Panc1 (cell line): ENCODE measurements at regions not wholly inside any gene's neighbourhood (a gene's known extent, or its start where the extent isn't known, plus 50 kb on each side); places are given as distances from the start of the nearest gene placed in this dataset.
"Not testable (repeated sequence)": the region's sequence is repeated elsewhere in the genome, so short reads cannot be mapped to it uniquely, and the experiment has no call there.

Experiments used
- ATAC-seq: fragments of 200-7000 bp; cut with Tn5 transposase; 2 replicates; pipeline ENCODE4 v1.9.1; 2020; ENCODE audit warnings: mild to moderate bottlenecking, moderate library complexity
- BruUV-seq: library from RNA; stranded (reverse); fragments of 400-500 nt; replicated peaks from 2 replicates; lab custom pipeline; 2021; lab: Mats Ljungman, UMichigan
- CTCF ChIA-PET: fragments of 300-600 bp; sonication (Branson Sonifier 250); formaldehyde crosslinking; loops from one replicate; lab custom pipeline; 2022; ENCODE audit warnings: antibody characterized with exemption; lab: Charles Lee
- POLR2A ChIA-PET: fragments of 300-600 bp; sonication (Branson Sonifier 250); formaldehyde crosslinking; loops from one replicate; lab custom pipeline; 2022; ENCODE audit warnings: antibody characterized with exemption; lab: Charles Lee
- DNase-seq: peaks from one replicate; pipeline ENCODE4 v3.0.0-alpha.2; 2010; ENCODE audit warnings: low read depth, low spot score
- H3K27ac ChIP-seq: 2 replicates; pipeline ENCODE4 v1.5.1; 2011; ENCODE audit warnings: mild to moderate bottlenecking, low read length, inconsistent platforms
- H3K27me3 ChIP-seq: fragments of 200-500 bp; sonication (Bioruptor generic); 2 replicates; pipeline ENCODE4 v1.6.0; 2014; ENCODE audit warnings: low read length, inconsistent platforms; ENCODE audit not compliant: control insufficient read depth, insufficient read depth
- H3K36me3 ChIP-seq: fragments of 200-500 bp; sonication (Bioruptor generic); 2 replicates; pipeline ENCODE4 v1.5.1; 2014; ENCODE audit warnings: inconsistent platforms, mild to moderate bottlenecking, low read length, moderate library complexity; ENCODE audit not compliant: control insufficient read depth, insufficient read depth
- H3K4me1 ChIP-seq: 2 replicates; pipeline ENCODE4 v1.5.1; 2011; ENCODE audit warnings: inconsistent platforms, mild to moderate bottlenecking, low read length, moderate library complexity; ENCODE audit not compliant: control insufficient read depth, insufficient read depth
- H3K4me3 ChIP-seq, 2 experiments: 2 replicates each; pipeline ENCODE4 v1.5.1; 2011 to 2012; ENCODE audit warnings: low read depth in 2 of 2, low read length in 2 of 2, mild to moderate bottlenecking in 2 of 2, inconsistent platforms in 1 of 2, moderate library complexity in 1 of 2
- H3K9me3 ChIP-seq: fragments of 200-500 bp; sonication (Bioruptor generic); 2 replicates; pipeline ENCODE4 v1.5.1; 2014; ENCODE audit warnings: low read depth, mild to moderate bottlenecking, inconsistent platforms, low read length, moderate library complexity; ENCODE audit not compliant: control insufficient read depth, insufficient read depth
- in situ Hi-C: cut with HindIII; loops from 2 replicates; pipeline ENCODE4 v1.10.0; 2016; ENCODE audit warnings: low sequenced_read_pairs, low pct_unique_long_range_greater_than_20kb
- intact Hi-C: fragments of 100-400 bp; cut with micrococcal nuclease; formaldehyde crosslinking; loops from one replicate; pipeline ENCODE4 v1.10.0; 2022; ENCODE audit not compliant: unreplicated experiment

- POLR2A ChIA-PET, CTCF ChIA-PET, ATAC-seq, DNase-seq, in situ Hi-C loops, BruUV-seq, intact Hi-C loops, H3K27ac ChIP-seq, H3K4me1 ChIP-seq, H3K27me3 ChIP-seq, H3K4me3 ChIP-seq, H3K36me3 ChIP-seq, H3K9me3 ChIP-seq: not testable (repeated sequence)
These were observed 56.2 kb downstream of the SPATA31A6 start for GRCh38 chr9:42239445-42240260.

- H3K27me3 ChIP-seq, H3K4me3 ChIP-seq, H3K4me1 ChIP-seq, H3K27ac ChIP-seq, intact Hi-C loops, DNase-seq, H3K36me3 ChIP-seq, in situ Hi-C loops, BruUV-seq, CTCF ChIA-PET, H3K9me3 ChIP-seq, POLR2A ChIA-PET, ATAC-seq: not testable (repeated sequence)
These were observed 56.8 kb downstream of the SPATA31A6 start for GRCh38 chr9:42240261-42240579.

GRCh38 chr9:42243211-42243610, 59.8 kb downstream of the SPATA31A6 start:
- H3K4me1 ChIP-seq, H3K27me3 ChIP-seq, POLR2A ChIA-PET, DNase-seq, in situ Hi-C loops, H3K36me3 ChIP-seq, H3K9me3 ChIP-seq, ATAC-seq, H3K4me3 ChIP-seq, H3K27ac ChIP-seq, intact Hi-C loops, BruUV-seq, CTCF ChIA-PET: not testable (repeated sequence)

- CTCF ChIA-PET: not testable (repeated sequence)
These were observed 60.4 kb downstream of the SPATA31A6 start for GRCh38 chr9:42243822-42244221.

GRCh38 chr9:42268729-42269128, 85.3 kb downstream of the SPATA31A6 start:
- ATAC-seq, BruUV-seq, in situ Hi-C loops, H3K4me3 ChIP-seq, H3K27me3 ChIP-seq, H3K36me3 ChIP-seq, H3K9me3 ChIP-seq, H3K4me1 ChIP-seq, CTCF ChIA-PET, intact Hi-C loops, H3K27ac ChIP-seq, POLR2A ChIA-PET, DNase-seq: not testable (repeated sequence)

More at GRCh38 chr9:42243822-42244221, 60.4 kb downstream of the SPATA31A6 start:
- H3K36me3 ChIP-seq, ATAC-seq, H3K27me3 ChIP-seq, BruUV-seq, POLR2A ChIA-PET, H3K27ac ChIP-seq, H3K4me1 ChIP-seq, in situ Hi-C loops, DNase-seq, intact Hi-C loops, H3K4me3 ChIP-seq, H3K9me3 ChIP-seq: not testable (repeated sequence)

GRCh38 chr9:42269171-42269570, 85.7 kb downstream of the SPATA31A6 start:
- H3K27me3 ChIP-seq, intact Hi-C loops, H3K9me3 ChIP-seq, H3K27ac ChIP-seq, H3K4me3 ChIP-seq, DNase-seq, ATAC-seq, H3K4me1 ChIP-seq, H3K36me3 ChIP-seq, in situ Hi-C loops, POLR2A ChIA-PET, BruUV-seq, CTCF ChIA-PET: not testable (repeated sequence)

- in situ Hi-C loops, H3K27me3 ChIP-seq, H3K4me3 ChIP-seq, H3K36me3 ChIP-seq, intact Hi-C loops, POLR2A ChIA-PET, ATAC-seq, H3K9me3 ChIP-seq, H3K27ac ChIP-seq, CTCF ChIA-PET, BruUV-seq, DNase-seq, H3K4me1 ChIP-seq: not testable (repeated sequence)
These were observed 89.7 kb downstream of the SPATA31A6 start for GRCh38 chr9:42273191-42273590.
